SK-N-MC (cell line): ENCODE measurements at regions not wholly inside any gene's neighbourhood (a gene's known extent, or its start where the extent isn't known, plus 50 kb on each side); places are given as distances from the start of the nearest gene placed in this dataset.

ENCODE experiments used
- EZH2 ChIP-seq: fragments of 200-600 bp; sonication (generic); IDR thresholded peaks from one replicate; pipeline ENCODE4 v1.6.1; 2017; ENCODE audit warnings: antibody characterized with exemption
- POLR2AphosphoS5 ChIP-seq: IDR thresholded peaks from 2 replicates; pipeline ENCODE4 v1.6.1; 2012; ENCODE audit warnings: mild to moderate bottlenecking, low read depth, low read length, borderline replicate concordance

GRCh38 chr6:16993396-16993795, 108.5 kb upstream of the STMND1 start:
- no peak for TF ChIP-seq POLR2AphosphoS5
- TF ChIP-seq EZH2 = no peak
